HCT116 (cell line): ENCODE measurements at regions not wholly inside any gene's neighbourhood (a gene's known extent, or its start where the extent isn't known, plus 50 kb on each side); places are given as distances from the start of the nearest gene placed in this dataset.

ENCODE experiments used
- ATAC-seq: fragments of 200-7000 bp; cut with Tn5 transposase; 2 replicates; pipeline ENCODE4 v1.9.1; 2020; ENCODE audit warnings: mild to moderate bottlenecking, moderate library complexity
- BruUV-seq: library from RNA; stranded (reverse); fragments of 400-500 nt; replicated peaks from 2 replicates; lab custom pipeline; 2021; lab: Mats Ljungman, UMichigan
- CTCF ChIA-PET: fragments of 300-600 bp; sonication (Branson Sonifier 250); formaldehyde crosslinking; loops from one replicate; lab custom pipeline; 2021; ENCODE audit warnings: antibody characterized with exemption; lab: Charles Lee
- POLR2A ChIA-PET: fragments of 300-600, 350-600 bp; sonication (Branson Sonifier 250); formaldehyde crosslinking; loops from one replicate; lab custom pipeline; 2021; ENCODE audit warnings: antibody characterized with exemption; lab: Charles Lee
- RAD21 ChIA-PET, 2 experiments: fragments of 300-600 bp; sonication (Branson Sonifier 250); formaldehyde crosslinking; loops; one replicate each; lab custom pipeline; 2023; ENCODE audit warnings: low total read pairs in 2 of 2; ENCODE audit not compliant: uncharacterized antibody in 2 of 2, unreplicated experiment in 2 of 2, low non-redundant PET in 1 of 2; lab: Charles Lee
- DNase-seq: peaks from one replicate; pipeline ENCODE4 v3.0.0-alpha.2; 2010; ENCODE audit warnings: low read depth, low spot score
- H2AFZ ChIP-seq: fragments of 200-600 bp; shearing (Covaris generic), sonication (generic); 2 replicates; pipeline ENCODE4 v1.6.1; 2017; ENCODE audit warnings: low read depth, mixed run types, mixed read lengths, antibody characterized with exemption, low read length; ENCODE audit not compliant: poor library complexity, severe bottlenecking
- H3K27ac ChIP-seq: 2 replicates; pipeline ENCODE4 v1.5.1; 2012; ENCODE audit warnings: low read depth, low read length
- H3K27me3 ChIP-seq: fragments of 200-600 bp; sonication (generic); 2 replicates; pipeline ENCODE4 v1.6.1; 2016; ENCODE audit warnings: mixed run types, low read length, mixed read lengths; ENCODE audit not compliant: insufficient read depth
- H3K36me3 ChIP-seq, 2 experiments: fragments of 200-500 bp in 1 of 2; fragments of 200-600 bp in 1 of 2; sonication (Bioruptor generic) in 1 of 2; sonication (generic) in 1 of 2; 2 replicates each; pipeline versions ENCODE4 v1.5.1 to v1.6.1; 2014 to 2016; ENCODE audit warnings: low read length in 2 of 2, inconsistent platforms in 1 of 2, mixed read lengths in 1 of 2, mixed run types in 1 of 2; ENCODE audit not compliant: insufficient read depth in 2 of 2, control insufficient read depth in 1 of 2
- H3K4me1 ChIP-seq, 2 experiments: fragments of 200-600 bp in 1 of 2; sonication (generic) in 1 of 2; 2 replicates each; pipeline versions ENCODE4 v1.5.1 to v1.6.1; 2012 to 2017; ENCODE audit warnings: low read length in 2 of 2, inconsistent platforms in 1 of 2, mild to moderate bottlenecking in 1 of 2, mixed read lengths in 1 of 2, mixed run types in 1 of 2, moderate library complexity in 1 of 2; ENCODE audit not compliant: insufficient read depth in 2 of 2, control insufficient read depth in 1 of 2
- H3K4me2 ChIP-seq: fragments of 200-600 bp; sonication (generic); 2 replicates; pipeline ENCODE4 v1.6.1; 2017; ENCODE audit warnings: mixed run types, low read length, mixed read lengths
- H3K4me3 ChIP-seq, 2 experiments: fragments of 200-600 bp in 1 of 2; sonication (generic) in 1 of 2; replicated peaks in 1 of 2; 2 replicates each; pipeline ENCODE4 v1.5.1; 2011 to 2016; ENCODE audit warnings: low read length in 2 of 2, control low read depth in 1 of 2, low read depth in 1 of 2, mild to moderate bottlenecking in 1 of 2, mixed read lengths in 1 of 2, mixed run types in 1 of 2
- H3K79me2 ChIP-seq: fragments of 200-600 bp; sonication (generic); 2 replicates; pipeline ENCODE4 v1.6.1; 2017; ENCODE audit warnings: mild to moderate bottlenecking, mixed run types, low read length, moderate library complexity, mixed read lengths; ENCODE audit not compliant: insufficient read depth
- H3K9ac ChIP-seq: fragments of 200-600 bp; sonication (generic); 2 replicates; pipeline ENCODE4 v1.6.1; 2016; ENCODE audit warnings: low read length, mixed read lengths
- H3K9me2 ChIP-seq: fragments of 200-600 bp; sonication (generic), shearing (Covaris generic); 2 replicates; pipeline ENCODE4 v1.6.1; 2017; ENCODE audit warnings: mixed run types, mild to moderate bottlenecking, moderate library complexity; ENCODE audit not compliant: insufficient read depth
- H3K9me3 ChIP-seq, 2 experiments: fragments of 200-500 bp in 1 of 2; fragments of 200-600 bp in 1 of 2; sonication (Bioruptor generic) in 1 of 2; sonication (generic) in 1 of 2; 2 replicates each; pipeline ENCODE4 v1.6.1; 2014 to 2017; ENCODE audit warnings: low read length in 2 of 2, mixed read lengths in 2 of 2, inconsistent platforms in 1 of 2, low read depth in 1 of 2, mild to moderate bottlenecking in 1 of 2, mixed run types in 1 of 2, moderate library complexity in 1 of 2; ENCODE audit not compliant: control insufficient read depth in 1 of 2, insufficient read depth in 1 of 2
- H4K20me1 ChIP-seq: fragments of 200-600 bp; sonication (generic), shearing (Covaris generic); 2 replicates; pipeline ENCODE4 v1.6.1; 2017; ENCODE audit warnings: mixed run types, mild to moderate bottlenecking, moderate library complexity; ENCODE audit not compliant: insufficient read depth
- ATF3 ChIP-seq: IDR thresholded peaks from 2 replicates; pipeline ENCODE4 v1.6.1; 2012
- EGR1 ChIP-seq: IDR thresholded peaks from 2 replicates; pipeline ENCODE4 v1.6.1; 2012; ENCODE audit warnings: low read depth
- ELF1 ChIP-seq: IDR thresholded peaks from 2 replicates; pipeline ENCODE4 v1.6.1; 2012; ENCODE audit warnings: low read depth, borderline replicate concordance
- EZH2phosphoT487 ChIP-seq: fragments of 200-600 bp; IDR thresholded peaks from 2 replicates; pipeline ENCODE4 v1.6.1; 2018; ENCODE audit warnings: antibody characterized with exemption, borderline replicate concordance
- JUND ChIP-seq: IDR thresholded peaks from 2 replicates; pipeline ENCODE4 v1.6.1; 2012
- POLR2A ChIP-seq: IDR thresholded peaks from 2 replicates; pipeline ENCODE4 v1.7.0; 2011; ENCODE audit warnings: borderline replicate concordance; ENCODE audit not compliant: insufficient read depth, insufficient read length; ENCODE audit errors: extremely low read depth
- REST ChIP-seq: IDR thresholded peaks from 2 replicates; pipeline ENCODE4 v1.6.1; 2012; ENCODE audit warnings: low read depth
- SIN3A ChIP-seq: IDR thresholded peaks from 2 replicates; pipeline ENCODE4 v1.6.1; 2012; ENCODE audit warnings: low read depth
- SP1 ChIP-seq: IDR thresholded peaks from 2 replicates; pipeline ENCODE4 v1.6.1; 2012; ENCODE audit warnings: low read depth
- SRF ChIP-seq: IDR thresholded peaks from 2 replicates; pipeline ENCODE4 v1.6.1; 2012; ENCODE audit warnings: low read depth
- TCF7L2 ChIP-seq: IDR thresholded peaks from 2 replicates; pipeline ENCODE4 v1.7.0; 2011; ENCODE audit warnings: borderline replicate concordance, inconsistent platforms; ENCODE audit not compliant: insufficient read depth, insufficient read length; ENCODE audit errors: extremely low read depth
- ZBTB33 ChIP-seq: IDR thresholded peaks from 2 replicates; pipeline ENCODE4 v1.6.1; 2011; ENCODE audit warnings: mild to moderate bottlenecking, low read length, moderate library complexity; ENCODE audit not compliant: insufficient replicate concordance; ENCODE audit errors: extremely low read depth
- ZFX ChIP-seq: fragments of 450-650 bp; IDR thresholded peaks from 2 replicates; pipeline ENCODE4 v1.6.1; 2017
- intact Hi-C: fragments of 100-400 bp; cut with micrococcal nuclease; formaldehyde crosslinking; loops from 2 replicates; pipeline ENCODE4 v1.10.0; 2022

- Histone ChIP-seq H3K4me1 (no peaks in the 10 kb centered on the region), H3K9me3 (no peaks in the 10 kb centered on the region), H3K27ac (no peak overlapping the region), H3K27me3 (no peaks in the 10 kb centered on the region), H3K9me2 (no peaks in the 10 kb centered on the region), H3K9ac (no peak overlapping the region), H3K79me2 (no peaks in the 10 kb centered on the region), H3K4me3 (no peak overlapping the region), H3K4me2 (no peak overlapping the region), H4K20me1 (no peaks in the 10 kb centered on the region), H2AFZ (no peak overlapping the region), H3K36me3 (no peaks in the 10 kb centered on the region)
- no peak for ATAC-seq
- no TSS peak for BruUV-seq
- POLR2A ChIA-PET, result no interaction called here
- CTCF ChIA-PET, result no interaction called here
- RAD21 ChIA-PET, result no interaction called here
- no peak for TF ChIP-seq SIN3A
- TF ChIP-seq SRF, result no peak
- no peak for TF ChIP-seq REST
- TF ChIP-seq ZFX, result no peak
- TF ChIP-seq EZH2phosphoT487, result no peak
- TF ChIP-seq SP1, result no peak
- no peak for TF ChIP-seq ATF3
- no peak for TF ChIP-seq EGR1
- intact Hi-C loops, result no loop called here
- DNase-seq, result no peak
These were observed 1855.4 kb upstream of the PIK3C3 start for GRCh38 chr18:40099641-40100040.

DNA sequence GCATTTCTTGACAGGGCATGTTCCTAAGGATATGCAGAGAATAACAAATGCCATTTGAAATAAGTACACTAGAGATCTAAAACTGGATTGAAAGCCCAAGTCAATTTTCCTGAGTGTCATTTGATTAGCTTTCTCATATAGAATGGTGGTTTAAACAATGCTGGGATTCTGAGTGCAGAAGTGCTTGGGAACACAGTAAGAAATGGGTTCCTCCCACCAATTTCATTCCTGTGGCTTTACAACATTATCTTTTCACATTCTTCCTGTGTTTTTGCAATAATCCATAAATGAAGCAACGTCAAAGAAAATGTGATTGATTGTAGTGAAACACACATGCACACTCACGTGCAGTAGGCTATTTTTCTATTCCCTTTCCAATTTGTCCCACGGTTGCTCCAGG, 1858.4 kb upstream of the PIK3C3 start:
- Histone ChIP-seq H3K79me2 (no peaks in the 10 kb centered on the region), H2AFZ (no peak overlapping the region), H4K20me1 (no peaks in the 10 kb centered on the region)
- no TSS peak for BruUV-seq
- RAD21 ChIA-PET, result no interaction called here
- CTCF ChIA-PET, result no interaction called here
- TF ChIP-seq ZBTB33 (no peak), ELF1 (no peak), POLR2A (no peak), SIN3A (no peak), TCF7L2 (no peak), ZFX (no peak), JUND (no peak)
- TF ChIP-seq, all 23 proteins: peak for 0
- Histone ChIP-seq H3K27ac (no peak overlapping the region), H3K9me3 (no peaks in the 10 kb centered on the region), H3K4me2 (no peak overlapping the region), H3K27me3 (no peaks in the 10 kb centered on the region), H3K36me3 (no peaks in the 10 kb centered on the region), H3K9ac (no peak overlapping the region), H3K9me2 (no peaks in the 10 kb centered on the region), H3K4me3 (no peak overlapping the region), H3K4me1 (no peaks in the 10 kb centered on the region)
- intact Hi-C loops, result no loop called here
- no peak for ATAC-seq
- DNase-seq, result no peak
- POLR2A ChIA-PET, result no interaction called here
